OCI-LY3 (cell line): ENCODE measurements at regions not wholly inside any gene's neighbourhood (a gene's known extent, or its start where the extent isn't known, plus 50 kb on each side); places are given as distances from the start of the nearest gene placed in this dataset.

Source experiments
- CTCF ChIP-seq: fragments of 200-600, 300-600 bp; sonication (generic); IDR thresholded peaks from 2 replicates; pipeline ENCODE4 v1.5.1; 2014; ENCODE audit warnings: antibody characterized with exemption, low read length, low read depth
- EZH2phosphoT487 ChIP-seq: fragments of 200-600 bp; shearing (Covaris generic); IDR thresholded peaks from 2 replicates; pipeline ENCODE4 v1.6.1; 2018; ENCODE audit warnings: antibody characterized with exemption, mixed run types, low read depth

- TF ChIP-seq CTCF (no peak), EZH2phosphoT487 (no peak)
Observed at GRCh38 chr10:131673396-131673795, 227.4 kb upstream of the PPP2R2D start.
